HEK293 (cell line): ENCODE measurements at regions not wholly inside any gene's neighbourhood (a gene's known extent, or its start where the extent isn't known, plus 50 kb on each side); places are given as distances from the start of the nearest gene placed in this dataset.
"Not testable (repeated sequence)": the region's sequence is repeated elsewhere in the genome, so short reads cannot be mapped to it uniquely, and the experiment has no call there.

Source experiments
- CTCF ChIA-PET: fragments of 350-600 bp; formaldehyde crosslinking; extraction: SDS; loops from one replicate; lab custom pipeline; 2021; ENCODE audit warnings: antibody characterized with exemption; lab: Yijun Ruan, JAX
- POLR2A ChIA-PET: fragments of 300-600 bp; formaldehyde crosslinking; extraction: SDS; loops from one replicate; lab custom pipeline; 2020; ENCODE audit warnings: antibody characterized with exemption, inconsistent platforms; lab: Yijun Ruan, JAX
- H3K27ac ChIP-seq: fragments of 200-500 bp; sonication (Bioruptor generic); 2 replicates; pipeline ENCODE4 v1.5.1; 2014; ENCODE audit warnings: low read depth, low read length, control low read depth, inconsistent platforms; ENCODE audit errors: extremely low read depth
- H3K36me3 ChIP-seq, 2 experiments: fragments of 200-500 bp in 1 of 2; sonication (Bioruptor generic) in 1 of 2; 1 replicate in 1 of 2; 2 replicates in 1 of 2; pipeline ENCODE4 v1.5.1; 2014 to 2017; ENCODE audit warnings: inconsistent platforms in 2 of 2, low read length in 2 of 2; ENCODE audit not compliant: control insufficient read depth in 2 of 2, insufficient read depth in 1 of 2
- H3K4me1 ChIP-seq: fragments of 200-500 bp; sonication (Bioruptor generic); 2 replicates; pipeline ENCODE4 v1.5.1; 2014; ENCODE audit warnings: mild to moderate bottlenecking, low read length, inconsistent platforms; ENCODE audit not compliant: control insufficient read depth, insufficient read depth
- H3K4me3 ChIP-seq: 2 replicates; pipeline ENCODE4 v1.5.1; 2011; ENCODE audit warnings: low read depth, mild to moderate bottlenecking, control low read depth, low read length, moderate library complexity
- H3K9me3 ChIP-seq: fragments of 200-500 bp; sonication (Bioruptor generic); 2 replicates; pipeline ENCODE4 v1.5.1; 2014; ENCODE audit warnings: low read depth, low read length, inconsistent platforms; ENCODE audit not compliant: control insufficient read depth, insufficient read depth
- HOXA7 ChIP-seq: sonication (generic); formaldehyde crosslinking; IDR thresholded peaks from 2 replicates; pipeline ENCODE4 v1.8.1; 2022; ENCODE audit warnings: missing genetic modification reagents, borderline replicate concordance
- SALL2 ChIP-seq: fragments of 450-650 bp; formaldehyde crosslinking; IDR thresholded peaks from 2 replicates; pipeline ENCODE4 v1.5.0; 2017; ENCODE audit warnings: missing biosample characterization, mild to moderate bottlenecking, missing genetic modification characterization, borderline replicate concordance
- SP3 ChIP-seq: fragments of 450-650 bp; formaldehyde crosslinking; IDR thresholded peaks from 2 replicates; pipeline ENCODE4 v1.5.1; 2016; ENCODE audit warnings: missing biosample characterization, missing genetic modification characterization
- ZBTB17 ChIP-seq: fragments of 450-650 bp; formaldehyde crosslinking; IDR thresholded peaks from 2 replicates; pipeline ENCODE4 v1.5.1; 2016; ENCODE audit warnings: missing biosample characterization, missing genetic modification characterization
- ZFP41 ChIP-seq: fragments of 450-650 bp; formaldehyde crosslinking; IDR thresholded peaks from 2 replicates; pipeline ENCODE4 v1.5.1; 2016; ENCODE audit warnings: missing biosample characterization, missing genetic modification characterization, borderline replicate concordance
- ZNF19 ChIP-seq: fragments of 450-650 bp; formaldehyde crosslinking; IDR thresholded peaks from 2 replicates; pipeline ENCODE4; 2016; ENCODE audit warnings: missing biosample characterization, missing genetic modification characterization, low read depth
- ZNF266 ChIP-seq: fragments of 450-650 bp; formaldehyde crosslinking; IDR thresholded peaks from 2 replicates; pipeline ENCODE4 v1.5.1; 2016; ENCODE audit warnings: missing biosample characterization, missing genetic modification characterization, low read depth
- ZNF341 ChIP-seq: fragments of 450-650 bp; formaldehyde crosslinking; IDR thresholded peaks from 2 replicates; pipeline ENCODE4; 2016; ENCODE audit warnings: low read depth, missing biosample characterization, missing genetic modification characterization
- ZNF48 ChIP-seq: fragments of 450-650 bp; formaldehyde crosslinking; IDR thresholded peaks from 2 replicates; pipeline ENCODE4 v1.5.1; 2016; ENCODE audit warnings: missing biosample characterization, missing genetic modification characterization
- ZNF561 ChIP-seq: fragments of 450-650 bp; IDR thresholded peaks from 2 replicates; pipeline ENCODE4 v1.5.1; 2018; ENCODE audit warnings: missing biosample characterization, missing genetic modification characterization, borderline replicate concordance
- ZNF670 ChIP-seq: fragments of 450-650 bp; formaldehyde crosslinking; IDR thresholded peaks from 2 replicates; pipeline ENCODE4 v1.5.1; 2016; ENCODE audit warnings: missing biosample characterization, missing genetic modification characterization, low read depth
- ZNF776 ChIP-seq: fragments of 450-650 bp; formaldehyde crosslinking; IDR thresholded peaks from 2 replicates; pipeline ENCODE4 v1.5.0; 2017; ENCODE audit warnings: missing biosample characterization, missing genetic modification characterization, borderline replicate concordance
- ZNF785 ChIP-seq: fragments of 450-650 bp; formaldehyde crosslinking; IDR thresholded peaks from 2 replicates; pipeline ENCODE4 v1.5.1; 2016; ENCODE audit warnings: missing biosample characterization, missing genetic modification characterization
- ZSCAN16 ChIP-seq: fragments of 450-650 bp; formaldehyde crosslinking; IDR thresholded peaks from 2 replicates; pipeline ENCODE4 v1.5.1; 2016; ENCODE audit warnings: missing biosample characterization, missing genetic modification characterization
- TF ChIP-seq, protein P1 (sequence below): fragments of 450-650 bp; formaldehyde crosslinking; IDR thresholded peaks from 2 replicates; pipeline ENCODE4 v1.5.1; 2017; ENCODE audit warnings: missing biosample characterization, mild to moderate bottlenecking, missing genetic modification characterization, moderate library complexity
- TF ChIP-seq, protein P2 (sequence below): fragments of 450-650 bp; formaldehyde crosslinking; IDR thresholded peaks from 2 replicates; pipeline ENCODE4 v1.5.1; 2016; ENCODE audit warnings: missing biosample characterization, missing genetic modification characterization, low read depth
- TF ChIP-seq, protein P3 (sequence below): fragments of 450-650 bp; formaldehyde crosslinking; IDR thresholded peaks from 2 replicates; pipeline ENCODE4 v1.5.1; 2017; ENCODE audit warnings: missing biosample characterization, missing genetic modification characterization
- TF ChIP-seq, protein P4 (sequence below): fragments of 450-650 bp; formaldehyde crosslinking; IDR thresholded peaks from 2 replicates; pipeline ENCODE4 v1.5.1; 2016; ENCODE audit warnings: missing biosample characterization, missing genetic modification characterization, borderline replicate concordance

DNA sequence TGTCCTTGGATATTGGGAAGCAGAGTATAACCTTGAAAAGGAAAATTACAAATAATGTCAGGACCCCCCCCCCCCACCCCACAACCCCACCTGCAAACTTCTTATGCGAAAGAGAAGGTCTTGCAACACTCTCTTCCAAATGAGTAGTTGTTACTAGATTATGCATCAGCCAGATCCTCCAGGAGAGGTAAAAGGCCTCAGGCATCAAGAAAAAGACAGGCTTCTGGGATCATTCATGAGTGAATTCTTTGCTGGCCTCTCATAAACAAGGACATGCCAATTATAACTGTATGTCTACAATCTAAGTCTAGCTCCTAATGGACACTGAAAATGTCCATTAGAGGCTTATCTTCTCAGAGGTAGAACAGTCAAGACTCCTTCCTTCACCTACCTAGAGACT lies 1443.3 kb downstream of the RAPGEF2 start:
- POLR2A ChIA-PET, result no interaction called here
- no peaks in the 10 kb centered on the region for H3K9me3 ChIP-seq
- H3K36me3 ChIP-seq, result no peaks in the 10 kb centered on the region
- H3K4me3 ChIP-seq, result no peak overlapping the region
- CTCF ChIA-PET, result no interaction called here
- TF ChIP-seq, protein P1, sequence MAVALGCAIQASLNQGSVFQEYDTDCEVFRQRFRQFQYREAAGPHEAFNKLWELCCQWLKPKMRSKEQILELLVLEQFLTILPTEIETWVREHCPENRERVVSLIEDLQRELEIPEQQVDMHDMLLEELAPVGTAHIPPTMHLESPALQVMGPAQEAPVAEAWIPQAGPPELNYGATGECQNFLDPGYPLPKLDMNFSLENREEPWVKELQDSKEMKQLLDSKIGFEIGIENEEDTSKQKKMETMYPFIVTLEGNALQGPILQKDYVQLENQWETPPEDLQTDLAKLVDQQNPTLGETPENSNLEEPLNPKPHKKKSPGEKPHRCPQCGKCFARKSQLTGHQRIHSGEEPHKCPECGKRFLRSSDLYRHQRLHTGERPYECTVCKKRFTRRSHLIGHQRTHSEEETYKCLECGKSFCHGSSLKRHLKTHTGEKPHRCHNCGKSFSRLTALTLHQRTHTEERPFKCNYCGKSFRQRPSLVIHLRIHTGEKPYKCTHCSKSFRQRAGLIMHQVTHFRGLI, result no peak
- TF ChIP-seq ZBTB17 (tag by site-specific recombination), result no peak
- no peak for TF ChIP-seq SP3 (tag by site-specific recombination)
- no peak for TF ChIP-seq ZNF266
- no peak for TF ChIP-seq ZNF785 (tag by site-specific recombination)
- TF ChIP-seq, protein P2, sequence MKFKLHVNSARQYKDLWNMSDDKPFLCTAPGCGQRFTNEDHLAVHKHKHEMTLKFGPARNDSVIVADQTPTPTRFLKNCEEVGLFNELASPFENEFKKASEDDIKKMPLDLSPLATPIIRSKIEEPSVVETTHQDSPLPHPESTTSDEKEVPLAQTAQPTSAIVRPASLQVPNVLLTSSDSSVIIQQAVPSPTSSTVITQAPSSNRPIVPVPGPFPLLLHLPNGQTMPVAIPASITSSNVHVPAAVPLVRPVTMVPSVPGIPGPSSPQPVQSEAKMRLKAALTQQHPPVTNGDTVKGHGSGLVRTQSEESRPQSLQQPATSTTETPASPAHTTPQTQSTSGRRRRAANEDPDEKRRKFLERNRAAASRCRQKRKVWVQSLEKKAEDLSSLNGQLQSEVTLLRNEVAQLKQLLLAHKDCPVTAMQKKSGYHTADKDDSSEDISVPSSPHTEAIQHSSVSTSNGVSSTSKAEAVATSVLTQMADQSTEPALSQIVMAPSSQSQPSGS (tag by site-specific recombination), result no peak
- no peak for TF ChIP-seq HOXA7
- TF ChIP-seq SALL2 (tag by site-specific recombination), result no peak
- TF ChIP-seq ZNF776 (tag by site-specific recombination), result no peak
- TF ChIP-seq ZNF48, result no peak
- TF ChIP-seq ZNF561, result no peak
- no peak for TF ChIP-seq ZFP41 (tag by site-specific recombination)
- TF ChIP-seq ZNF19, result no peak
- no peak for TF ChIP-seq ZNF670 (tag by site-specific recombination)
- TF ChIP-seq ZSCAN16 (tag by site-specific recombination), result no peak
- TF ChIP-seq, protein P3, sequence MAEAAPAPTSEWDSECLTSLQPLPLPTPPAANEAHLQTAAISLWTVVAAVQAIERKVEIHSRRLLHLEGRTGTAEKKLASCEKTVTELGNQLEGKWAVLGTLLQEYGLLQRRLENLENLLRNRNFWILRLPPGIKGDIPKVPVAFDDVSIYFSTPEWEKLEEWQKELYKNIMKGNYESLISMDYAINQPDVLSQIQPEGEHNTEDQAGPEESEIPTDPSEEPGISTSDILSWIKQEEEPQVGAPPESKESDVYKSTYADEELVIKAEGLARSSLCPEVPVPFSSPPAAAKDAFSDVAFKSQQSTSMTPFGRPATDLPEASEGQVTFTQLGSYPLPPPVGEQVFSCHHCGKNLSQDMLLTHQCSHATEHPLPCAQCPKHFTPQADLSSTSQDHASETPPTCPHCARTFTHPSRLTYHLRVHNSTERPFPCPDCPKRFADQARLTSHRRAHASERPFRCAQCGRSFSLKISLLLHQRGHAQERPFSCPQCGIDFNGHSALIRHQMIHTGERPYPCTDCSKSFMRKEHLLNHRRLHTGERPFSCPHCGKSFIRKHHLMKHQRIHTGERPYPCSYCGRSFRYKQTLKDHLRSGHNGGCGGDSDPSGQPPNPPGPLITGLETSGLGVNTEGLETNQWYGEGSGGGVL (tag by site-specific recombination), result no peak
- no peak for TF ChIP-seq ZNF341 (tag by site-specific recombination)
- H3K4me1 ChIP-seq, result no peaks in the 10 kb centered on the region
- H3K27ac ChIP-seq, result no peak overlapping the region

DNA sequence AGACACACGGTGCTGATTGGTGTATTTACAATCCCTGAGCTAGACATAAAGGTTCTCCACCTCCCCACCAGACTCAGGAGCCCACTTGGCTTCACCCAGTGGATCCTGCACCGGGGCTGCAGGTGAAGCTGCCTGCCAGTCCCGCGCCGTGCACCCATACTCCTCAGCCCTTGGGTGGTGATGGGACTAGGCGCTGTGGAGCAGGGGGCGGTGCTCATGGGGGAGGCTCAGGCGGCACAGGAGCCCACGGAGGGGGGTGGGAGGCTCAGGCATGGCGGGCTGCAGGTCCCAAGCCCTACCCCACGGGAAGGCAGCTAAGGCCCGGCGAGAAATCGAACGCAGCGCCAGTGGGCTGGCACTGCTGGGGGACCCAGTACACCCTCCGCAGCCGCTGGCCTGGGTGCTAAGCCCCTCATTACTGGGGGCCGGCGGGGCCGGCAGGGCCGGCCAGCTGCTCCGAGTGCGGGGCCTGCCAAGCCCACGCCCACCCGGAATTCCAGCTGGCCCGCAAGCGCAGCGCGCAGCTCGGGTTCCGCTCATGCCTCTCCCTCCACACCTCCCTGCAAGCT lies 1447.2 kb downstream of the RAPGEF2 start:
- H3K9me3 ChIP-seq, CTCF ChIA-PET, POLR2A ChIA-PET, H3K36me3 ChIP-seq, H3K27ac ChIP-seq, H3K4me1 ChIP-seq, H3K4me3 ChIP-seq: not testable (repeated sequence)

DNA sequence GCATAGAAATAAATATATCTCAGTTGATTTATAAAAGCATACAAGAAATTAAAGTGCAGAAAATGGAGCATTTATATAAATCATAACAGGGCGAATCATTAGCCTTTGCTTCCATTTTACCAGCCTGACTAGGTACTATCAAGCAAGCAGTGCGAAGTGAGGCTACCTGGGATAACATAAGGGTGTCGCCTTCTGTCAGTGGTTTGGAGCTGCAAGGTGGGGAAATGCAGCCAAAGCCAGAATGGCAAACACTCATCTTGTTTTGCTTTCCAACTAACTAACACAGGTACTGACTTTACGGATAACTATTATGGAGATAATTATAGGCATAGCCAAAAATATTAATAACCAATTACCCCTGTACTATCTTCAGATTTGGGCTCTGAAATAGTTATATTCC lies 1459.8 kb downstream of the RAPGEF2 start:
- Histone ChIP-seq H3K4me3 (no peak overlapping the region), H3K27ac (no peak overlapping the region), H3K9me3 (no peaks in the 10 kb centered on the region)
- POLR2A ChIA-PET, result no interaction called here
- TF ChIP-seq, protein P4, sequence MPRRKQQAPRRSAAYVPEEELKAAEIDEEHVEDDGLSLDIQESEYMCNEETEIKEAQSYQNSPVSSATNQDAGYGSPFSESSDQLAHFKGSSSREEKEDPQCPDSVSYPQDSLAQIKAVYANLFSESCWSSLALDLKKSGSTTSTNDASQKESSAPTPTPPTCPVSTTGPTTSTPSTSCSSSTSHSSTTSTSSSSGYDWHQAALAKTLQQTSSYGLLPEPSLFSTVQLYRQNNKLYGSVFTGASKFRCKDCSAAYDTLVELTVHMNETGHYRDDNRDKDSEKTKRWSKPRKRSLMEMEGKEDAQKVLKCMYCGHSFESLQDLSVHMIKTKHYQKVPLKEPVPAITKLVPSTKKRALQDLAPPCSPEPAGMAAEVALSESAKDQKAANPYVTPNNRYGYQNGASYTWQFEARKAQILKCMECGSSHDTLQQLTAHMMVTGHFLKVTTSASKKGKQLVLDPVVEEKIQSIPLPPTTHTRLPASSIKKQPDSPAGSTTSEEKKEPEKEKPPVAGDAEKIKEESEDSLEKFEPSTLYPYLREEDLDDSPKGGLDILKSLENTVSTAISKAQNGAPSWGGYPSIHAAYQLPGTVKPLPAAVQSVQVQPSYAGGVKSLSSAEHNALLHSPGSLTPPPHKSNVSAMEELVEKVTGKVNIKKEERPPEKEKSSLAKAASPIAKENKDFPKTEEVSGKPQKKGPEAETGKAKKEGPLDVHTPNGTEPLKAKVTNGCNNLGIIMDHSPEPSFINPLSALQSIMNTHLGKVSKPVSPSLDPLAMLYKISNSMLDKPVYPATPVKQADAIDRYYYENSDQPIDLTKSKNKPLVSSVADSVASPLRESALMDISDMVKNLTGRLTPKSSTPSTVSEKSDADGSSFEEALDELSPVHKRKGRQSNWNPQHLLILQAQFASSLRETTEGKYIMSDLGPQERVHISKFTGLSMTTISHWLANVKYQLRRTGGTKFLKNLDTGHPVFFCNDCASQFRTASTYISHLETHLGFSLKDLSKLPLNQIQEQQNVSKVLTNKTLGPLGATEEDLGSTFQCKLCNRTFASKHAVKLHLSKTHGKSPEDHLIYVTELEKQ (tag by site-specific recombination), result no peak
- TF ChIP-seq, all 188 proteins: peak for 0
- no peaks in the 10 kb centered on the region for H3K4me1 ChIP-seq
- CTCF ChIA-PET, result no interaction called here
- no peaks in the 10 kb centered on the region for H3K36me3 ChIP-seq
